ENCODE measurements at regions not wholly inside any gene's neighbourhood (a gene's known extent, or its start where the extent isn't known, plus 50 kb on each side); places are given as distances from the start of the nearest gene placed in this dataset.

DNA sequence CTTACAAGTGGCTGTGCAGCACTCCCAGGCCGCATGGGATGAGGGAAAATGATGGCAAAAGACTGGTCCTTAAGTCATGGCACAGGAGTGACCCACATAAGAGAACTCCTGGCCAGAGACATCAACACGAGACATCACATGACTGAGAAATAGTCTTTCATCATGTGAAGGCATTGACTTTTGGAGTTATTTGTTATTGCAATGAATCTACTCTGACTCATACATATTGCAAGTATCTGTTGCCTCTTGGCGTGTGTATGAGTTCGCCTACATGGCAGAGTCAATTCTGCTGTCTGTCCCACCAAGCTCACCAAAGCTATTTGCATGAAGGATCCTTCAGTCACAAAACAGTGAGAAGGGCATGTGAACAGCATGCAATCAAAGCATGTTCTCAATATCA lies 59.7 kb upstream of the HABP2 start:
- TF ChIP-seq, protein P1, sequence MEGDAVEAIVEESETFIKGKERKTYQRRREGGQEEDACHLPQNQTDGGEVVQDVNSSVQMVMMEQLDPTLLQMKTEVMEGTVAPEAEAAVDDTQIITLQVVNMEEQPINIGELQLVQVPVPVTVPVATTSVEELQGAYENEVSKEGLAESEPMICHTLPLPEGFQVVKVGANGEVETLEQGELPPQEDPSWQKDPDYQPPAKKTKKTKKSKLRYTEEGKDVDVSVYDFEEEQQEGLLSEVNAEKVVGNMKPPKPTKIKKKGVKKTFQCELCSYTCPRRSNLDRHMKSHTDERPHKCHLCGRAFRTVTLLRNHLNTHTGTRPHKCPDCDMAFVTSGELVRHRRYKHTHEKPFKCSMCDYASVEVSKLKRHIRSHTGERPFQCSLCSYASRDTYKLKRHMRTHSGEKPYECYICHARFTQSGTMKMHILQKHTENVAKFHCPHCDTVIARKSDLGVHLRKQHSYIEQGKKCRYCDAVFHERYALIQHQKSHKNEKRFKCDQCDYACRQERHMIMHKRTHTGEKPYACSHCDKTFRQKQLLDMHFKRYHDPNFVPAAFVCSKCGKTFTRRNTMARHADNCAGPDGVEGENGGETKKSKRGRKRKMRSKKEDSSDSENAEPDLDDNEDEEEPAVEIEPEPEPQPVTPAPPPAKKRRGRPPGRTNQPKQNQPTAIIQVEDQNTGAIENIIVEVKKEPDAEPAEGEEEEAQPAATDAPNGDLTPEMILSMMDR (conservative IDR thresholded peaks at IDR 0.05), result no peak
- TF ChIP-seq EZH2 (IDR thresholded peaks at IDR 0.05; ENCODE audit: low read depth), result no peak

All from PC-9 (cell line).